A673 (cell line): ENCODE measurements at regions not wholly inside any gene's neighbourhood (a gene's known extent, or its start where the extent isn't known, plus 50 kb on each side); places are given as distances from the start of the nearest gene placed in this dataset.

Source experiments
- BruUV-seq: library from RNA; stranded (reverse); fragments of 400-500 nt; replicated peaks from 2 replicates; lab custom pipeline; 2021; lab: Mats Ljungman, UMichigan
- CTCF ChIA-PET: fragments of 300-600 bp; sonication (Branson Sonifier 250); formaldehyde crosslinking; loops from one replicate; lab custom pipeline; 2022; ENCODE audit warnings: antibody characterized with exemption; lab: Charles Lee
- POLR2A ChIA-PET: fragments of 300-600 bp; sonication (Branson Sonifier 250); formaldehyde crosslinking; loops from one replicate; lab custom pipeline; 2022; ENCODE audit warnings: antibody characterized with exemption; ENCODE audit not compliant: low non-redundant PET; lab: Charles Lee
- DNase-seq: peaks from one replicate; pipeline ENCODE4 v3.0.0-alpha.2; 2015; ENCODE audit warnings: low spot score
- H3K27ac ChIP-seq: fragments of 200-600 bp; sonication (generic); 2 replicates; pipeline ENCODE4 v1.5.1; 2016; ENCODE audit warnings: mixed run types, low read depth, mild to moderate bottlenecking, mixed read lengths, antibody characterized with exemption, low read length; ENCODE audit not compliant: poor library complexity, severe bottlenecking
- H3K27me3 ChIP-seq: fragments of 200-600 bp; sonication (generic); replicated peaks from 2 replicates; pipeline ENCODE4 v1.6.1; 2017; ENCODE audit warnings: mixed run types, low read depth, mild to moderate bottlenecking, mixed read lengths, antibody characterized with exemption, low read length; ENCODE audit not compliant: insufficient read depth, poor library complexity
- H3K36me3 ChIP-seq: fragments of 200-600 bp; sonication (generic); 2 replicates; pipeline ENCODE4 v1.6.1; 2016; ENCODE audit warnings: mixed run types, mild to moderate bottlenecking, mixed read lengths, antibody characterized with exemption, low read length; ENCODE audit not compliant: insufficient read depth, poor library complexity, severe bottlenecking
- H3K4me1 ChIP-seq: fragments of 200-600 bp; sonication (generic); 2 replicates; pipeline ENCODE4 v1.6.1; 2017; ENCODE audit warnings: mixed run types, mild to moderate bottlenecking, mixed read lengths, antibody characterized with exemption, low read length; ENCODE audit not compliant: insufficient read depth, poor library complexity, severe bottlenecking
- H3K4me3 ChIP-seq: fragments of 200-600 bp; sonication (generic); 2 replicates; pipeline ENCODE4 v1.5.1; 2016; ENCODE audit warnings: low read depth, mixed run types, mild to moderate bottlenecking, mixed read lengths, low read length; ENCODE audit not compliant: poor library complexity, severe bottlenecking
- H3K9me3 ChIP-seq: fragments of 200-600 bp; sonication (generic); 2 replicates; pipeline ENCODE4 v1.6.1; 2016; ENCODE audit warnings: mixed run types, low read depth, mild to moderate bottlenecking, mixed read lengths, antibody characterized with exemption, low read length; ENCODE audit not compliant: poor library complexity, severe bottlenecking
- CTCF ChIP-seq: fragments of 300-800, 200-600 bp; sonication (generic); conservative IDR thresholded peaks from 2 replicates; pipeline ENCODE4 v1.5.1; 2017; ENCODE audit warnings: low read depth, mild to moderate bottlenecking, antibody characterized with exemption, low read length, moderate library complexity, mixed read lengths
- EZH2 ChIP-seq: fragments of 200-600 bp; sonication (generic); IDR thresholded peaks from 2 replicates; pipeline ENCODE4 v1.6.1; 2017; ENCODE audit warnings: borderline replicate concordance, low read depth, mild to moderate bottlenecking, mixed read lengths, antibody characterized with exemption, low read length; ENCODE audit not compliant: poor library complexity, severe bottlenecking
- intact Hi-C: fragments of 100-400 bp; cut with micrococcal nuclease; formaldehyde crosslinking; loops from one replicate; pipeline ENCODE4 v1.10.0; 2022; ENCODE audit not compliant: unreplicated experiment

- CTCF ChIA-PET, result no interaction called here
Measured at GRCh38 chr6:15811107-15811506, 148.3 kb upstream of the DTNBP1 start.

GRCh38 chr6:15810618-15811017 is 147.8 kb upstream of the DTNBP1 start:
- DNase-seq, result no peak
- Histone ChIP-seq H3K36me3 (no peaks in the 10 kb centered on the region), H3K4me3 (no peak overlapping the region), H3K9me3 (no peaks in the 10 kb centered on the region), H3K4me1 (no peaks in the 10 kb centered on the region), H3K27ac (no peak overlapping the region), H3K27me3 (no peaks in the 10 kb centered on the region)
- intact Hi-C loops, result no loop called here
- CTCF ChIA-PET, result no interaction called here
- BruUV-seq, result no TSS peak
- POLR2A ChIA-PET, result no interaction called here
- TF ChIP-seq EZH2 (no peak), CTCF (no peak)

More at GRCh38 chr6:15811107-15811506, 148.3 kb upstream of the DTNBP1 start:
- no peak for TF ChIP-seq EZH2
- no peak for TF ChIP-seq CTCF
- Histone ChIP-seq H3K27ac (no peak overlapping the region), H3K4me1 (no peaks in the 10 kb centered on the region), H3K36me3 (no peaks in the 10 kb centered on the region), H3K9me3 (no peaks in the 10 kb centered on the region), H3K27me3 (no peaks in the 10 kb centered on the region), H3K4me3 (no peak overlapping the region)
- no TSS peak for BruUV-seq
- DNase-seq, result no peak
- POLR2A ChIA-PET, result no interaction called here
- intact Hi-C loops, result no loop called here

- H3K4me1 ChIP-seq, result no peaks in the 10 kb centered on the region
- no peaks in the 10 kb centered on the region for H3K27me3 ChIP-seq
- no peaks in the 10 kb centered on the region for H3K36me3 ChIP-seq
- CTCF ChIA-PET, result no interaction called here
- DNase-seq, result no peak
- no peak overlapping the region for H3K27ac ChIP-seq
- no TSS peak for BruUV-seq
- H3K9me3 ChIP-seq, result no peaks in the 10 kb centered on the region
- no peak overlapping the region for H3K4me3 ChIP-seq
- POLR2A ChIA-PET, result no interaction called here
- TF ChIP-seq CTCF (no peak), EZH2 (no peak)
- intact Hi-C loops, result no loop called here
Measured at GRCh38 chr6:15809367-15809766, 146.5 kb upstream of the DTNBP1 start.
